Large intestine (tissue), 3 donors: ENCODE measurements at regions not wholly inside any gene's neighbourhood (a gene's known extent, or its start where the extent isn't known, plus 50 kb on each side); places are given as distances from the start of the nearest gene placed in this dataset.

Experiments
- DNase-seq, 2 donors: peaks; one replicate each; pipeline versions ENCODE4 v3.0.0 to v3.0.0-alpha.2; 2013
- H3K27ac ChIP-seq: one replicate; pipeline ENCODE4 v1.5.1; 2013; ENCODE audit warnings: low read length
- H3K27me3 ChIP-seq: 2 replicates; pipeline ENCODE4 v1.6.1; 2013; ENCODE audit warnings: low read length; ENCODE audit not compliant: control insufficient read depth, insufficient read depth
- H3K36me3 ChIP-seq: 2 replicates; pipeline ENCODE4 v1.6.1; 2013; ENCODE audit warnings: low read length; ENCODE audit not compliant: control insufficient read depth, insufficient read depth
- H3K4me1 ChIP-seq: one replicate; pipeline ENCODE4 v1.6.1; 2013; ENCODE audit warnings: low read length; ENCODE audit not compliant: control insufficient read depth, insufficient read depth
- H3K4me3 ChIP-seq: one replicate; pipeline ENCODE4 v1.5.1; 2013; ENCODE audit warnings: low read length
- H3K9me3 ChIP-seq: one replicate; pipeline ENCODE4 v1.6.1; 2013; ENCODE audit warnings: mild to moderate bottlenecking, low read depth, low read length, moderate library complexity; ENCODE audit not compliant: control insufficient read depth
- WGBS: methylation state at CpG from one replicate; pipeline ENCODE4 v1.1.5; 2013; ENCODE audit warnings: low lambda C conversion rate; ENCODE audit not compliant: insufficient coverage; 5-methylcytosine and 5-hydroxymethylcytosine counted together

DNA sequence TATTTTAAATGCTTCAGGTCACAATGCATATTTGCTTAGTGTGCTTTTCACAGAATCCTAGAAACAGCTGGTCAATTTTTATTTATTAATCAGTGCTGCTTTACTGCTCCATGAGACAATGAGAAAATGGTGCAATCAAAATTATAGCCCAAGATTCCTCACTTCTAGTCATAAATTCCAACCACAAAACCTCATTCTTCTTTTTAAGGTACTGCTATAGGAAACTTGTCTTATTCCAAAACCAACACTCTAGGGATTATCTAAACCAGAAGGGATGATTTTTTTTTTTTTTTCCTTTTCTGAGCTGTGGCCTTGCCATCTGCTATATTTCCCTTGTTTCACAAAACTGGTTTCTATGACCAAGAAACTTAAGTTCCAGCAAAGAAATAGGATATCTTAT lies 64.0 kb upstream of the SEMA3A start:
- DNase-seq, result no peak
- no peaks in the 10 kb centered on the region for H3K4me1 ChIP-seq
- no peak overlapping the region for H3K4me3 ChIP-seq
- no peaks in the 10 kb centered on the region for H3K36me3 ChIP-seq
- H3K9me3 ChIP-seq, result no peaks in the 10 kb centered on the region
- no peaks in the 10 kb centered on the region for H3K27me3 ChIP-seq
- H3K27ac ChIP-seq, result no peak overlapping the region

DNA sequence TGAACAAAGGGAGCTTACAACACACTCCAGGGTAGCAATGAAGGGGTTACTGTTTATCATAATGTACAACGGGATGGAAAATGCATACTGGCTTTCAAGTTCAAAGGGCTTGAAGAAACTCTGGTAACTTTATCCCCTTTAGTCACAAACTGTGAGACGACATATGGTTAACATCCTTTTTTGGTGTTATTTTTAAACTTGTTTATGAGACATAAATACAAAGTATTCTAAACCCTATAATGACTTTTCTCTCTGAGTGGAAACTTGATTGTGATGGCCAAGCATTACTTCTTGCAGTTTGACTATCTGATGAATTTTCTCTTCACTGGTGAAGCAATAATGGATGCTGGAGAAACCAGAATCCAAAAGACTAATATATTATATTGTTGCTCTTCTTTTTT lies 62.0 kb upstream of the SEMA3A start:
- Histone ChIP-seq H3K36me3 (no peaks in the 10 kb centered on the region), H3K9me3 (no peaks in the 10 kb centered on the region), H3K27ac (no peak overlapping the region), H3K4me1 (no peaks in the 10 kb centered on the region), H3K27me3 (no peaks in the 10 kb centered on the region), H3K4me3 (no peak overlapping the region)
- no peak for DNase-seq
- no CpG with 5 or more reads among the region's 2 CpGs for WGBS

DNA sequence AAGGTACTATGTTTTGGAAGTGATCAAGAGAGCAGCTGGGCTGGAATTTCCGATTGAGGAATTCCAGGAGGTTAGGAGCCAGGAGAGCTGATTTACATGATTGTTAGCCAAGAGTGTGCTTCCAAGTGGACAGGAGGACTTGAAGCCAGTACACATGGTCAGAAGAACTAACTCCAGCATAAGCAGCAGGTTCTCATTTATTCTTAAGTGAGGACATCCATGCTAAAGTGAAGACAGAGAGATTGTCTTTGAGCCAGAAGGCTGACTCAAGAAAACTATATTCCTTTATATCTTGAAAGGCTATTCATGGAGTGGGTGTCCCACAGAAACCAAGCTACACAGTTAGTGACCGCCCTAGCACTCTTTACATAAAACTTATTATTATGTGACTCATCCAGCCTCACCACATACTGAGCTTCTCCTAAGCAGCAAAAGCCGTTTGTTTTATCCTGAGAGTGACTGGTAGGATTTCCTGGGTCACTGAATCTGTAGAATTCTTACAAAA lies 56.7 kb upstream of the SEMA3A start:
- Histone ChIP-seq H3K4me1 (no peaks in the 10 kb centered on the region), H3K27ac (no peak overlapping the region), H3K9me3 (no peaks in the 10 kb centered on the region), H3K27me3 (no peaks in the 10 kb centered on the region), H3K36me3 (no peaks in the 10 kb centered on the region), H3K4me3 (no peak overlapping the region)
- DNase-seq, result no peak
- WGBS, result no CpG with 5 or more reads among the region's 3 CpGs

DNA sequence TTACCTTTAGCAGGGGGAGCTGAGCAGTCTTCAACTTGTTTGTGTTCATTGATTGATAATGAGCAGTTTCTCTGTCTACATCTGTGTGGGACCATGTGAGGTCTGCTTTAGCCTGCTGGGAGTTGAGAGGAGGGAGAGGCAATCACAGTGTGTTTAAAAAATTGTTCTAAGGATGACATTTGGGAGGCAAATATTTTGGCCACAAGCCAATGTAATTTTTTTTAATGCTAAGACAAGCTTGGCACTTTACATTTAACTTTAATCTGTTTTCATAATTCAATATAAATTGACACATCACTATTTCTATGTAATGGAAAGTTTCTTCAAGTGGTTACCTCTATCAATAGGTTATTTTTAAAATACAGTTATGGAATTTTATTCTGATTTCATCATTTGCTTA lies 55.9 kb upstream of the SEMA3A start:
- no peak overlapping the region for H3K27ac ChIP-seq
- no peaks in the 10 kb centered on the region for H3K9me3 ChIP-seq
- no peak for DNase-seq
- H3K4me3 ChIP-seq, result no peak overlapping the region
- no peaks in the 10 kb centered on the region for H3K36me3 ChIP-seq
- H3K4me1 ChIP-seq, result no peaks in the 10 kb centered on the region
- no peaks in the 10 kb centered on the region for H3K27me3 ChIP-seq

DNA sequence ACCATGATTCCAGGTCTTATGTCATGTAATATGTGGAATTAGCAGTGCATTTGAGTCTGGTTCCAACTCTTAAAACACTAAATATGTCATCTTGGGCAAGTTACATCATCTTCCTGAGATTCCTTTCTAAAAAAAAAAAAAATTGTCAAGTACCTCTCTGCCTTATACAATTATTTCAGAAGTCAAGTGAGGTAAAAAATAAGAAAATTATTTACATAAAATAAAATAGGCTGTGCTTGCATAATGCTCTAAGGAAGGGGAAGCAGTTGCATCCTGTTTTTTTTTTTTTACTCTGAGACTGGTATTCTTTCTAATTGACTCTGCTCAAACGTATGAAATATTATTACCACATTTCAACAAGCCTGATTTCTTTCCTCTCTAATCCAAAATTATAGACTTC lies 55.1 kb upstream of the SEMA3A start:
- WGBS, result no CpG with 5 or more reads among the region's 1 CpG
- Histone ChIP-seq H3K27me3 (no peaks in the 10 kb centered on the region), H3K36me3 (no peaks in the 10 kb centered on the region), H3K9me3 (no peaks in the 10 kb centered on the region), H3K4me3 (no peak overlapping the region), H3K4me1 (no peaks in the 10 kb centered on the region), H3K27ac (no peak overlapping the region)
- no peak for DNase-seq

DNA sequence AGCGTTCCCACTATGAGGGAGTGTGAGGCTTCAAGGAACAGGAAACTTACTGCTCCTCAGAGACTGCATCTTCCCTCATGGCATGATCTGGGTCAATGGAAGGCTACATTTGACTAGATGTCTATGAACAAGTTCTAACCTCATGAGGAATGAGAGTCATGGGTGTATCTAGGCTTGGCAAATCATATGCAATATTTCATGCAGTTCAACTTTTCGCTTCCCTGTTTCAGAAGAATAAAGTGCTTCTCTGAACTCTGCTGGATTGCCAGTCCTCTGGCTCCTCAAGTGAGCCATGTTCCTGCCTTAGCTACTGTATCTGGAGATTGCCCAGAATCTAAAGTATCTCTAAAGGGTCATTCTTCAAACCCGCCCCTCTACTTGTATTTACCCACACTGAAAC lies 54.3 kb upstream of the SEMA3A start:
- H3K4me3 ChIP-seq, result no peak overlapping the region
- no peaks in the 10 kb centered on the region for H3K4me1 ChIP-seq
- no CpG with 5 or more reads among the region's 3 CpGs for WGBS
- no peaks in the 10 kb centered on the region for H3K9me3 ChIP-seq
- no peaks in the 10 kb centered on the region for H3K36me3 ChIP-seq
- no peaks in the 10 kb centered on the region for H3K27me3 ChIP-seq
- DNase-seq, result no peak
- no peak overlapping the region for H3K27ac ChIP-seq

DNA sequence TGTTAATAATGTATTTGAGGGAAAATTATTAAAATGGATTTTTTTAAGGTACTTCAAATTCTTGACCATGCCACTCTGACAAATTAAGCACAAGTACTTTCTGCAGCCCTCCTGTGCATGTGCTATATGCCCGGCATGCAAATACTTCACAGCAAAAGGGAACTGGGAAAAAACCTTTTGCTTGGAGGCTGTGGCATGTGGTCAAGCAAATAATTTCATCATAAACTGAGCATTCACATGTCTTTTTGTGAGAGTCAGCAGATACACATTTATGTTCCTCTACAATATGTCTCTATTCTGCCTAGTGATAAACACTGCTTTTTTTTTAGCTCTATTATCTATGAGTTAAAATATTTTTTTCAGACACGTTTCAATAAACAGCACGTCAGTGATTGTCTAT lies 53.7 kb upstream of the SEMA3A start:
- WGBS, result 66% methylated on average over 2 of the region's 3 CpGs
- DNase-seq, result peak in 1 of 2 donors; percentile 9
- Histone ChIP-seq H3K4me1 (no peaks in the 10 kb centered on the region), H3K27me3 (no peaks in the 10 kb centered on the region), H3K27ac (no peak overlapping the region), H3K9me3 (no peaks in the 10 kb centered on the region), H3K4me3 (no peak overlapping the region), H3K36me3 (no peaks in the 10 kb centered on the region)

DNA sequence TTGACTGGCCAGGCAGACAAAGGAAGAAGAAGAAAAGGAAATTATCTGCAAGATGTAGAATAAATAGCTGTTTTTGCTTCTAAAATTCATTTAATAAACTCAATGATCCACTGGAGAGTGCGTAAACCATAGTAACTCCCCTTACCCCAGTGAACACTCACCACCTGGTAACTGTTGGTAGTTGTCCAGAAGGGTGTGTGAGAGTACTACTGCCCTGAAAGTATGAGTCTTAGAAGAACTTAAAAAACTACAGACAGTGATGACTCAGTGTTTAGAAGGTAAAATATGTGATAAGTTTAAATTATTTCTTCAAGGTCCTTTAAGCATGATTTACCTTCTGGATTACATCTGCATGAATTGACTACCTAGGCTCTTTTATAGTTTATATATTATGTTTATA lies 53.0 kb upstream of the SEMA3A start:
- WGBS, result no CpG with 5 or more reads among the region's 1 CpG
- H3K9me3 ChIP-seq, result no peaks in the 10 kb centered on the region
- no peak for DNase-seq
- no peaks in the 10 kb centered on the region for H3K4me1 ChIP-seq
- no peak overlapping the region for H3K4me3 ChIP-seq
- H3K27me3 ChIP-seq, result no peaks in the 10 kb centered on the region
- no peak overlapping the region for H3K27ac ChIP-seq
- no peaks in the 10 kb centered on the region for H3K36me3 ChIP-seq

DNA sequence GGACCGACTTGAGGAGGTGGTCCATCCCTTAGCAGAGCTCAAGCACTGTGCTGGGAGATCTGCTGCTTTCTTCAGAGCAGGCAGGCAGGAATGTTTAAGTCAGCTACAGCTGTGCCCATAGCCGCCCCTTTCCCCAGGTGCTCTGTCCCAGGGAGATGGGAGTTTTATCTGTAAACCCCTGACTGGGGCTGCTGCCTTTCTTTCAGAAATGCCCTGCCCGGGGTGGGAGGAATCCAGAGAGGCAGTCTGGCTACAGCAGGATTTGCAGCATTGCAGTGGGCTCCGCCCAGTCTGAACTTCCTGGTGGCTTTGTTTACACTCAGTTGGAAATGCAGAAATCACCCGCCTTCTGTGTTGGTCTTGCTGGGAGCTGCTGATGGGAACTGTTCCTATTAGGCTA lies 51.2 kb upstream of the SEMA3A start:
- Histone ChIP-seq H3K4me1 (no peaks in the 10 kb centered on the region), H3K9me3 (no peaks in the 10 kb centered on the region), H3K4me3 (no peak overlapping the region), H3K36me3 (no peaks in the 10 kb centered on the region), H3K27me3 (no peaks in the 10 kb centered on the region), H3K27ac (no peak overlapping the region)
- WGBS, result no CpG with 5 or more reads among the region's 5 CpGs
- no peak for DNase-seq
